GM12875 (cell line): ENCODE measurements at regions not wholly inside any gene's neighbourhood (a gene's known extent, or its start where the extent isn't known, plus 50 kb on each side); places are given as distances from the start of the nearest gene placed in this dataset.

ENCODE experiments used
- H3K4me3 ChIP-seq: one replicate; pipeline ENCODE4 v1.5.1; 2011; ENCODE audit warnings: low read depth, low read length, control low read depth
- TF ChIP-seq, protein P1 (sequence below): IDR thresholded peaks from 2 replicates; pipeline ENCODE4 v1.5.1; 2011; ENCODE audit warnings: low read depth, mild to moderate bottlenecking, control low read depth, inconsistent platforms, low read length, moderate library complexity, borderline replicate concordance; ENCODE audit not compliant: insufficient read depth

DNA sequence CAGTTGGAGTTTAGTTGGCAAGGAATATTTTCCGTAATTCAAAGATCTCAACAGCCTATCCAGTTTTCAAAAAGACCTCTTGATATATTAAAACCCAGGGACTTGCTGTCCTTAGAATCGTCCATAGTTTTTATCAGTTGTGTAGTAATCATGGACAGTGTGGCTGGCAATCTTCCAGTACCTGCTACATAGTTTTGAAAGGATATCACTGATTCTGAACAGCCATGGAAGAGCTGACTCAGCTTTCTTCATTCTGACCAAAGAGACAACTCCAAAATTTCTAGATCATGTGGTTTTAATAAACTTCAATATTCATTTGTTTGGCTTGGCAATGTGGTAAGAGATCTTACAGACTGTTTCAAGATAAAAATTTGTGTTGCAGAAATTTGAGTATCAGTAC is 616.7 kb downstream of the TDRD15 start:
- TF ChIP-seq, protein P1, sequence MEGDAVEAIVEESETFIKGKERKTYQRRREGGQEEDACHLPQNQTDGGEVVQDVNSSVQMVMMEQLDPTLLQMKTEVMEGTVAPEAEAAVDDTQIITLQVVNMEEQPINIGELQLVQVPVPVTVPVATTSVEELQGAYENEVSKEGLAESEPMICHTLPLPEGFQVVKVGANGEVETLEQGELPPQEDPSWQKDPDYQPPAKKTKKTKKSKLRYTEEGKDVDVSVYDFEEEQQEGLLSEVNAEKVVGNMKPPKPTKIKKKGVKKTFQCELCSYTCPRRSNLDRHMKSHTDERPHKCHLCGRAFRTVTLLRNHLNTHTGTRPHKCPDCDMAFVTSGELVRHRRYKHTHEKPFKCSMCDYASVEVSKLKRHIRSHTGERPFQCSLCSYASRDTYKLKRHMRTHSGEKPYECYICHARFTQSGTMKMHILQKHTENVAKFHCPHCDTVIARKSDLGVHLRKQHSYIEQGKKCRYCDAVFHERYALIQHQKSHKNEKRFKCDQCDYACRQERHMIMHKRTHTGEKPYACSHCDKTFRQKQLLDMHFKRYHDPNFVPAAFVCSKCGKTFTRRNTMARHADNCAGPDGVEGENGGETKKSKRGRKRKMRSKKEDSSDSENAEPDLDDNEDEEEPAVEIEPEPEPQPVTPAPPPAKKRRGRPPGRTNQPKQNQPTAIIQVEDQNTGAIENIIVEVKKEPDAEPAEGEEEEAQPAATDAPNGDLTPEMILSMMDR: no peak
- H3K4me3 ChIP-seq: no peak overlapping the region

DNA sequence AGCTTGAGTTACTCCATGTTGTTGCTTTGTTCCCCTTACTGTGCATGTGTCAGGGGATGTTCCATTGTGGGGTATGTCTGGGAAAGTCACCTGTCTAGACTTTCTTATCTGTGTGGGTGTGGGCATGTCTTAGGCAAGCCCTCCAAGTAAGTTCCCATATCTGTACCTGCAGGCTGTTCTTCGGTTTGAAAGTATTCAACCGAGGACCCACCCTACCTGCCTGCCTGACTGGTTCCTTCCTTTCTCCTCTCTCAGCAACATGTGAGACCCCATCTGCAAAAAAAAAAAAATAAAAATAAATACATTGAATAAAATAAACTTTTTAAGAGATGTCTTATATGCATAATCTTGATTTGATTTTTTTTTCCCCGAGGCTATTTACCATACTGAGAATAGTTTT is 622.7 kb downstream of the TDRD15 start:
- H3K4me3 ChIP-seq: no peak overlapping the region
- TF ChIP-seq, protein P1: no peak

DNA sequence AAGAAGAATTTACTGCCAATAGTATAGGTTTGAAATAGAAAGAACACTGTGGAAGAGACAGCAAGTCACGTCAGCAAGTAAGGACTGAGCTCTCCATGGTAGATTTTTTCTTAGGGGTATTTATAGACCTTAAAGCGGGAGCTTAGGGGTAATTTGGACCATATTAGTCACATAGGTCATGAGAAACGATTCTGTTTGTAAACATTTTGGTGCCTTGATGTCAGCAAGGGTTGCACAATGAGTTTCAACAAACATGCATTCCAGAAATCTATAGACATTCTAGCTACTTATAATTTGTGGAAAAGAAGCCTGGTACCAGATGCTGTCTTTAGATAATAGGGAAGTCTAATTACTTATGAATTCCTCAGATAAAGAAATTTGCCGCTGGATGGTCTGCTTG is 624.7 kb downstream of the TDRD15 start:
- TF ChIP-seq, protein P1: no peak
- no peak overlapping the region for H3K4me3 ChIP-seq

DNA sequence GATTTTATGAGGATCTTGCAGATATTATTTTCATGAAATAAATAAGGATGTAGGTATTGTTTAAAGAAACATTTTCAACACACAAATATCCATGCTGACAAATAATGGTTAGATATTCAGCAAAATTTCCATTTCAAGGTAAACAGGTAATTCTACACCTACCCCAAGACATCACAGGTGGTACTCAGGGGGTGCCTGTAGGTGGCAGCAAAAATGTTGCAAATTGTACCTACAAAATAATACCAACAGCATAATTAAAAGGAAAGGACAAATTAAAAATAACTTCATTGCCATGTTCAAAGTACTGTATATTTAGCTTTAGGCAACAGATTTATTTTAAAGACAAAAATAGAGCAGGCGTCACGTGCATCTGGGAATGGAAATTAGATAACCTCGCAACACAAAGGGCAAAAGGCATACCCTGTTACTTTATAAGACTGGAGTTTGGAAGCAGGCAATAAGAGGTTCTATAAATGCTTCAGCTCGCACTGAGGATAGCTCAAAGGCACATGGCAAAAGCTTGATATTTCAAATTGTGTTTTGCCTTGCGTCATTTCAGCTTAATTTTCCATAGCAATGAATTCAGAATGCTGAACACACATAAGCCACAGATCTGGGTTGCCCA is 630.5 kb downstream of the TDRD15 start:
- no peak overlapping the region for H3K4me3 ChIP-seq
- TF ChIP-seq, protein P1: peak; percentile 38; the same call in 1 of the 2 replicates

DNA sequence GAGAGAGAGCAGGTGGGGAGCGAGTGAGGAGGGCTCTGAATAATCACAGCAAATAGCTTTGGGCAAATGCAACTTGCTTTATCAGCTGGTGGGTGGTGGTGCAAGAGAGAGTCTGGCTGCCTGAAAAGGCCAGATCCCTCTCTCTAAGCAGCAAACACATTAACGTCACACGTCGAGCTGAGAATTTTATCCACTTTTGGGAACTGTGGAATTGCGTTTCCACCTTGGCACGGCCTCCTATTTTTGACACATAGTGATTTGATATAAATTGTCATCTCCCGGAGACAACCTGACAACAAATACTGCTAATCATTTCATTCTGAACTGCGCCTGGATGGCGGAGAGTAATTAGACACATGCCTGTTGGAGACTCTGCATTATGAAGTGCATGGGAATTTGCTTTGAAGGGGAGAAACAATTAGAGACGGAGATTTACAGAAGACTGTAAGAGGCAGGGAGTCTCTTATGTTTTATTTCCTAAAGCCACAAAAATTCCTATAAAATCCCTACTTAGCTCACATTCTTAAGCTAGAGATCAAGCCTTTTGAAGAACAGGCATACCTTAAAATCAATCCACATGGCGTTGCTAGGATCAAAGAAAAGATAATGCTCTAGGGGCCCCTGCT is 634.1 kb downstream of the TDRD15 start:
- H3K4me3 ChIP-seq: no peak overlapping the region
- TF ChIP-seq, protein P1: no peak

DNA sequence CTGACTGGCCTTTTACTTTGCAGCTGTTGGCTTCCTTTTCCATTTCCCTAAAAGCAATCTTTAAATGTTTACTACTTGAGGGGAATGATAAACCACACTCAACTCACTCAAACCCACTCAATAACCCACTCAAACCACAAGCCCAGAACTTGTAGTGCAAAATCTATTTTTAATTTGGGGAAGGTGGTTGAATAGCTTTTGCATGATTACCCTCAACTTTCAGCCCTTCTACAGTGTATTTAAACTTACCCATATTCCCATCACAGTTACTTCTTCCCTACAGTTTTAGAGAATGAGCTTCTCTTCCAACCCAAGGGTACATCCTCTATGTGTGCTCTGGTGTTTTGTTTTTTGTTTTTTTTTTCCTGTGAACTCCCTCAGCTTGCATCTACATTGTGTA is 636.1 kb downstream of the TDRD15 start:
- TF ChIP-seq, protein P1: no peak
- no peak overlapping the region for H3K4me3 ChIP-seq

DNA sequence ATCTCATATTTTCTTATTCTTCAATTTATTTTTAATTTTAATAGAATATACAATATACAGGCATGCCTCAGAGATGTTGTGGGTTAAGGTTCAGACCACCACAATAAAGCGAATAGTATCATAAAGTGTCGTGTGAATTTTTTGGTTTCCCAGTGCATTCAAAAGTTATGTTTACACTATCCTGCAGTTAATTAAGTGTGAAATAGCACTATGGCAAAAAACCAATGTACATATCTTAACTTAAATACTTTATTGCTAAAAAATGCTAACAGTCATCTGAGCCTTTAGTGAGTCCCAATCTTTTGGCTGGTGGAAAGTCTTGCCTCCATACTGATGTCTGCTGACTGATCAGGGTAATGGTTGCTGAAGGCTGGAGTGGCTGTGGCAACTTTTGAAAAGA is 637.6 kb downstream of the TDRD15 start:
- H3K4me3 ChIP-seq: no peak overlapping the region

More for the DNA sequence above, 637.6 kb downstream of the TDRD15 start:
- TF ChIP-seq, protein P1: no peak
